BJ (cell line): ENCODE measurements at regions not wholly inside any gene's neighbourhood (a gene's known extent, or its start where the extent isn't known, plus 50 kb on each side); places are given as distances from the start of the nearest gene placed in this dataset.

ENCODE experiments used
- CTCF ChIA-PET: fragments of 350-600 bp; formaldehyde crosslinking; extraction: SDS; loops from one replicate; lab custom pipeline; 2021; ENCODE audit warnings: antibody characterized with exemption, inconsistent platforms; lab: Yijun Ruan, JAX
- POLR2A ChIA-PET: fragments of 300-600 bp; sonication (Branson Sonifier 250); formaldehyde crosslinking; extraction: SDS; loops from one replicate; lab custom pipeline; 2021; ENCODE audit warnings: antibody characterized with exemption; lab: Charles Lee
- DNase-seq: peaks from one replicate; pipeline ENCODE4 v3.0.0-alpha.2; 2011; ENCODE audit warnings: low read depth
- H3K27me3 ChIP-seq: 2 replicates; pipeline ENCODE4 v1.6.0; 2011; ENCODE audit warnings: low read length; ENCODE audit not compliant: control insufficient read depth, insufficient read depth
- H3K36me3 ChIP-seq: 2 replicates; pipeline ENCODE4 v1.5.1; 2011; ENCODE audit warnings: low read length; ENCODE audit not compliant: control insufficient read depth, insufficient read depth
- H3K4me3 ChIP-seq: 2 replicates; pipeline ENCODE4 v1.5.1; 2011; ENCODE audit warnings: low read depth, mild to moderate bottlenecking, control low read depth, low read length
- TF ChIP-seq, protein P1 (sequence below): IDR thresholded peaks from 2 replicates; pipeline ENCODE4 v1.5.1; 2011; ENCODE audit warnings: low read depth, mild to moderate bottlenecking, control low read depth, inconsistent platforms, low read length, moderate library complexity; ENCODE audit not compliant: insufficient read depth

DNA sequence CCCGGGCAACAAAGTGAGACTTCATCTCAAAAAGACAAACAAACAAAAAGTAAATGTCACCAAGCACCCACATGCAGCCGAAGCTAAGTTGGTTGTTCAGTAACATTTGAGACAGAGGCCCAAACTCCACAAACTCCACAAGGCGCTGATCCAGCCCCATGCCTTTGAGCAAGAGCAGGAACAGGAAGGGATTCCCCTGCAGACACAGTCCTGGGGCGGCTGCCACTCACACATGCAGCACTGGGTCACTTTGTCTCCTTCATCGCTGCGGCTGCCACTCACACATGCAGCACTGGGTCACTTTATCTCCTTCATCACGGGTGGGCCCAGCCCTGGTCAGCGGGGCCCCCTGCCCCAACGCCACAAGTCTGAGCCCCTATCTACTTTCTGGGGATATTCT is 246.9 kb upstream of the RREB1 start:
- TF ChIP-seq, protein P1, sequence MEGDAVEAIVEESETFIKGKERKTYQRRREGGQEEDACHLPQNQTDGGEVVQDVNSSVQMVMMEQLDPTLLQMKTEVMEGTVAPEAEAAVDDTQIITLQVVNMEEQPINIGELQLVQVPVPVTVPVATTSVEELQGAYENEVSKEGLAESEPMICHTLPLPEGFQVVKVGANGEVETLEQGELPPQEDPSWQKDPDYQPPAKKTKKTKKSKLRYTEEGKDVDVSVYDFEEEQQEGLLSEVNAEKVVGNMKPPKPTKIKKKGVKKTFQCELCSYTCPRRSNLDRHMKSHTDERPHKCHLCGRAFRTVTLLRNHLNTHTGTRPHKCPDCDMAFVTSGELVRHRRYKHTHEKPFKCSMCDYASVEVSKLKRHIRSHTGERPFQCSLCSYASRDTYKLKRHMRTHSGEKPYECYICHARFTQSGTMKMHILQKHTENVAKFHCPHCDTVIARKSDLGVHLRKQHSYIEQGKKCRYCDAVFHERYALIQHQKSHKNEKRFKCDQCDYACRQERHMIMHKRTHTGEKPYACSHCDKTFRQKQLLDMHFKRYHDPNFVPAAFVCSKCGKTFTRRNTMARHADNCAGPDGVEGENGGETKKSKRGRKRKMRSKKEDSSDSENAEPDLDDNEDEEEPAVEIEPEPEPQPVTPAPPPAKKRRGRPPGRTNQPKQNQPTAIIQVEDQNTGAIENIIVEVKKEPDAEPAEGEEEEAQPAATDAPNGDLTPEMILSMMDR, result no peak
- no peak overlapping the region for H3K4me3 ChIP-seq
- no peaks in the 10 kb centered on the region for H3K36me3 ChIP-seq
- ChIA-PET POLR2A (no interaction called here), CTCF (interaction anchor here (1.8 kb wide), 1 partner anchor 11 kb away, joined by 4 read pairs; no protein-coding TSS in a partner anchor)
- no peaks in the 10 kb centered on the region for H3K27me3 ChIP-seq
- DNase-seq, result no peak

DNA sequence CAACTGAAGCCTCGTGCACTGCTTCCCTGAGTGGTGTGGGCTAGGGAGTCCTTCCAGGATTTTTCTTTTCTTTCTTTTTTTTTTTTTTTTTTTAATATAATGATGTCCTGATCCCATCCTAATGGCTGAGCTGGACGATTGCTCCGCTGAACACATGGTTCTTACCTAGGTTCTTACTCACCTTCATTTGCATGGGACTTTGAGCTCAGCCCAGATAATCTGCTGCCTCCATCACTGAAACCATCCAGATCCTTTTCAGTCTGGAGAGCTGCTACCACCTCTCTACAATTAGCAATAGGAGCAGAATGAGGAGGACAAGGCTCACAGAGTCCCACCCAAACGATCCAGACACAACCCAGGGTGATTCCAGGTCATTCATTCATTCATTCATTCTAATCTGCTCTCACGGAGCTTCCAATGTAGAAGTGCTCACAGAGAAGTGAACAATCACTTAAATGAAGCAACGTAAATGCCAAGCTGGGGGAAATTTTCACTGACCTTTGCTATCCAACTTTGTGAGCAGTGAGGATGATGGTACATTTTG is 246.3 kb upstream of the RREB1 start:
- ChIA-PET CTCF (interaction anchor here (0.5 to 1.8 kb wide), 2 partner anchors 11 to 258 kb away, joined by 3 to 4 read pairs; no protein-coding TSS in a partner anchor), POLR2A (no interaction called here)
- no peaks in the 10 kb centered on the region for H3K27me3 ChIP-seq
- H3K36me3 ChIP-seq, result no peaks in the 10 kb centered on the region
- H3K4me3 ChIP-seq, result no peak overlapping the region
- DNase-seq, result no peak
- TF ChIP-seq, protein P1, result no peak

DNA sequence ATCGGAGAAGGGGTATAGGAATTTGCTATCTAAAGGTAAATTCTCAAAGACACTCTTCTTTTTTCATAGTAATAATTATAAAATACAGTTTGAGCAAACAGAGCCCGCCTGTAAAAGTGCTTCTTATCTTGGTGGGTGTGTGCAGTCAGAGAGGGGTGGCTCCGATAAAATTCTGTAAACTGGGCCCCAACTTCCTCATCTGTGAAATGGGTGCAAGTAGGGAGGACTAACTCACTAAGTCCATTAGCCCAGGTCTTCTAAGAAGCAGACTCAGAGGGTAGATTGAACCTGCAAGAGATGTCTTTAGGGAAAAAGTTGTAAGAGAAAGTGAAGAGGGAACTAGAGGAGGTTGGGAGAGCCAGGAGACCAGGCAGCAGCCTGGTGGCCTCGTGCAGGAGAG is 245.8 kb upstream of the RREB1 start:
- CTCF ChIA-PET, result interaction anchor here (0.5 kb wide), 1 partner anchor 257 kb away, joined by 3 read pairs; no protein-coding TSS in a partner anchor
- Histone ChIP-seq H3K36me3 (no peaks in the 10 kb centered on the region), H3K27me3 (no peaks in the 10 kb centered on the region), H3K4me3 (no peak overlapping the region)
- DNase-seq, result no peak
- TF ChIP-seq, protein P1, result no peak
- POLR2A ChIA-PET, result no interaction called here

DNA sequence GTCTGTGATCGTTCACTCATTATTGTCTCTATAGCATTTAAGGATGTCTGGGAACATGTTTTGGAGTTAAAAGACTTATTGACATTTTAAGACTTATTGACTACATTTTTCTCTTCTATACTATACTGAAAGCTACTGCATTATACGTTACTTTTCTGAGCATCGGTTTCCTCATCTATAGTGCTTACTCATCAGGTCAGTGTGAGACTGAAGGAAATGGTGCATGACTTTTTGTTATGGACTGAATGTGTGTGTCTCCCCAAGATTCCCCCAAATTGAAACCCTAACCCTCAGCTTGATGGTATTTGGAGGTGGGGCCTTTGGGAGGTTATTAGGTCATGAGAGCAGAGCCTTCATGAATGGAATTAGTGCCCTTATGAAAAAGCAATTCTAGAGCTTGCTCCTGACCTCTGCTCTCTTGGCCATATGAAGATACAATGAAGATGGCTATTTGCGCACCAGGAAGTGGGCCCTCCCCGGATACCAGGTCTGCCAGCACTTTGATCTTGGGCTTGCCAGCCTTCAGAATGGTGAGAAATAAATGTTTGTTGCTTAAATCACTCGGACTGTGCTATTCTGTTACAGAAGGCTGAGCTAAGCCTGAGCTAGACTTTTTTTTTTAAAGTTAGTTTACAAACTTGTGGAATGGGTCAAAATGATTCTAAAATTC is 243.7 kb upstream of the RREB1 start:
- DNase-seq, result no peak
- Histone ChIP-seq H3K4me3 (no peak overlapping the region), H3K36me3 (no peaks in the 10 kb centered on the region), H3K27me3 (no peaks in the 10 kb centered on the region)
- ChIA-PET POLR2A (no interaction called here), CTCF (no interaction called here)
- TF ChIP-seq, protein P1, result no peak

DNA sequence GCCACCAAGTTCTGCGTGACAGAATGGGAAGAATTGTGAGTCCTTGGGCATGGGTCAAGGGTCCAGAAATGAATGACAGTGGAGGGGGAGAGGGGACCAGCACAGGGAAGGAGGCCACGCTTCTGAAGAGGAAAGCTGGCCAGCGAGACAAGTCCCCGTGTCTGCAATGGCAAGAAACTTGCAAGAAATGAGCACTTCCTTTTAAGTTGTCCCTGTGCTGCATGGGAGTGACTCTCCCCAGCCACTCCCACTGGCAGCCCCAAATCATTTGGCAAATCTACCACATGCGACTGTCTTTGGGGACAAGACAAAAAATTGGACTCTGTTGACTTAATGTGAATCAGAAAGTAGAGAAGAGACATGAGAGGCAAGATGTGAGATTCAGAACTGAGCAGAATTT is 242.2 kb upstream of the RREB1 start:
- CTCF ChIA-PET, result no interaction called here

More for the DNA sequence above, 242.2 kb upstream of the RREB1 start:
- TF ChIP-seq, protein P1, result no peak
- Histone ChIP-seq H3K36me3 (no peaks in the 10 kb centered on the region), H3K4me3 (no peak overlapping the region), H3K27me3 (no peaks in the 10 kb centered on the region)
- POLR2A ChIA-PET, result no interaction called here
- DNase-seq, result no peak
